HG02870 (cell line): ENCODE measurements at regions not wholly inside any gene's neighbourhood (a gene's known extent, or its start where the extent isn't known, plus 50 kb on each side); places are given as distances from the start of the nearest gene placed in this dataset.

Experiments used
- ATAC-seq: cut with Tn5 transposase; IDR thresholded peaks from one replicate; pipeline ENCODE4 v1.9.1; 2021; ENCODE audit warnings: mild to moderate bottlenecking, moderate library complexity; ENCODE audit not compliant: unreplicated experiment

GRCh38 chrX:43560247-43560946 is 95.7 kb upstream of the MAOA start:
- ATAC-seq, result no peak

GRCh38 chrX:43562372-43562771 is 93.7 kb upstream of the MAOA start:
- ATAC-seq, result no peak

- no peak for ATAC-seq
Measured at GRCh38 chrX:43564953-43565352, 91.1 kb upstream of the MAOA start.

- ATAC-seq, result no peak
Measured at GRCh38 chrX:43566170-43566569, 89.9 kb upstream of the MAOA start.

- ATAC-seq, result no peak
Measured at GRCh38 chrX:43573441-43574015, 82.6 kb upstream of the MAOA start.

- ATAC-seq, result no peak
Measured at GRCh38 chrX:43580621-43581020, 75.5 kb upstream of the MAOA start.

- ATAC-seq, result no peak
Measured at GRCh38 chrX:43581167-43581566, 74.9 kb upstream of the MAOA start.

- ATAC-seq, result no peak
Measured at GRCh38 chrX:43581888-43582539, 74.1 kb upstream of the MAOA start.

GRCh38 chrX:43582540-43582913 is 73.6 kb upstream of the MAOA start:
- no peak for ATAC-seq

- no peak for ATAC-seq
Measured at GRCh38 chrX:43585922-43586321, 70.2 kb upstream of the MAOA start.

GRCh38 chrX:43586830-43587229 is 69.3 kb upstream of the MAOA start:
- no peak for ATAC-seq

GRCh38 chrX:43589735-43590134 is 66.4 kb upstream of the MAOA start:
- ATAC-seq, result no peak

- no peak for ATAC-seq
Measured at GRCh38 chrX:43590150-43590549, 65.9 kb upstream of the MAOA start.

GRCh38 chrX:43592597-43592996 is 63.5 kb upstream of the MAOA start:
- ATAC-seq, result no peak

GRCh38 chrX:43595931-43596330 is 60.2 kb upstream of the MAOA start:
- ATAC-seq, result no peak

GRCh38 chrX:43604753-43605152 is 51.3 kb upstream of the MAOA start:
- no peak for ATAC-seq

- ATAC-seq, result no peak
Measured at GRCh38 chrX:43605351-43605750, 50.7 kb upstream of the MAOA start.
